ENCODE measurements at regions not wholly inside any gene's neighbourhood (a gene's known extent, or its start where the extent isn't known, plus 50 kb on each side); places are given as distances from the start of the nearest gene placed in this dataset.
A peak's percentile ranks its signal among the peaks of the same experiment; 100 is the strongest.

GRCh38 chr4:177220376-177220775 lies 89.3 kb upstream of the NEIL3 start:
- no peaks in the 10 kb centered on the region for H3K27me3 ChIP-seq (replicated peaks in 1 of 2; ENCODE audit: control insufficient read depth in 2 of 2, extremely low read depth in 1 of 2, insufficient read depth in 2 of 2, low read length in 1 of 2)
- H3K27ac ChIP-seq (ENCODE audit: low read length), result no peak overlapping the region
- peaks cover 2 to 6% of the 10 kb centered on the region in 2 donors for H3K27me3 Mint-ChIP-seq
- ChIA-PET POLR2A (no interaction called here), CTCF (no interaction called here)
- H3K4me3 ChIP-seq (ENCODE audit: control insufficient read depth in 1 of 2, extremely low read depth in 1 of 2, low read length in 1 of 2), result no peak overlapping the region
- H3K36me3 ChIP-seq (ENCODE audit: control insufficient read depth in 2 of 2, extremely low read depth in 1 of 2, insufficient read depth in 1 of 2, low read length in 1 of 2), result no peaks in the 10 kb centered on the region
- no peaks in the 10 kb centered on the region for H3K9me3 Mint-ChIP-seq
- no peaks in the 10 kb centered on the region for H3K4me1 ChIP-seq (ENCODE audit: control insufficient read depth in 1 of 2, extremely low read depth in 1 of 2, insufficient read depth in 2 of 2, low read length in 2 of 2)
- WGBS (ENCODE audit: insufficient coverage), result 74% methylated on average over 2 of the region's 4 CpGs
- H3K36me3 Mint-ChIP-seq, result no peaks in the 10 kb centered on the region
- H3K4me1 Mint-ChIP-seq, result no peaks in the 10 kb centered on the region
- H3K9me3 ChIP-seq, result no peaks in the 10 kb centered on the region
- H3K4me3 Mint-ChIP-seq, result no peak overlapping the region
- no peak overlapping the region for H3K27ac Mint-ChIP-seq
- DNase-seq, result no peak
- ATAC-seq (replicated peaks in 1 of 4), result no peak

- Histone ChIP-seq H3K9me3 (no peaks in the 10 kb centered on the region), H3K27me3 (replicated peaks in 1 of 2; ENCODE audit: control insufficient read depth in 2 of 2, extremely low read depth in 1 of 2, insufficient read depth in 2 of 2, low read length in 1 of 2) (no peaks in the 10 kb centered on the region), H3K27ac (ENCODE audit: low read length) (no peak overlapping the region), H3K36me3 (ENCODE audit: control insufficient read depth in 2 of 2, extremely low read depth in 1 of 2, insufficient read depth in 1 of 2, low read length in 1 of 2) (no peaks in the 10 kb centered on the region), H3K4me3 (ENCODE audit: control insufficient read depth in 1 of 2, extremely low read depth in 1 of 2, low read length in 1 of 2) (no peak overlapping the region), H3K4me1 (ENCODE audit: control insufficient read depth in 1 of 2, extremely low read depth in 1 of 2, insufficient read depth in 2 of 2, low read length in 2 of 2) (no peaks in the 10 kb centered on the region)
- CTCF ChIA-PET, result no interaction called here
- Mint-ChIP-seq H3K27me3 (peaks cover 2 to 5% of the 10 kb centered on the region in 2 donors), H3K36me3 (no peaks in the 10 kb centered on the region), H3K27ac (no peak overlapping the region), H3K9me3 (no peaks in the 10 kb centered on the region), H3K4me3 (no peak overlapping the region), H3K4me1 (no peaks in the 10 kb centered on the region)
- no peak for DNase-seq
- POLR2A ChIA-PET, result no interaction called here
- no CpG with 5 or more reads among the region's 2 CpGs for WGBS (ENCODE audit: insufficient coverage)
- no peak for ATAC-seq (replicated peaks in 1 of 4)
Observed at GRCh38 chr4:177222781-177223180, 86.9 kb upstream of the NEIL3 start.

- no peak overlapping the region for H3K4me3 ChIP-seq (ENCODE audit: control insufficient read depth in 1 of 2, extremely low read depth in 1 of 2, low read length in 1 of 2)
- WGBS (ENCODE audit: insufficient coverage), result 86% methylated on average over 1 of the region's 1 CpG
- DNase-seq (no peak), ATAC-seq (replicated peaks in 1 of 4) (no peak)
- ChIA-PET POLR2A (no interaction called here), CTCF (no interaction called here)
- Mint-ChIP-seq H3K36me3 (no peaks in the 10 kb centered on the region), H3K9me3 (no peaks in the 10 kb centered on the region), H3K4me1 (peaks cover 10 to 15% (median 14%) of the 10 kb centered on the region in 3 donors), H3K27ac (no peak overlapping the region), H3K4me3 (no peak overlapping the region), H3K27me3 (no peaks in the 10 kb centered on the region)
- H3K27me3 ChIP-seq (replicated peaks in 1 of 2; ENCODE audit: control insufficient read depth in 2 of 2, extremely low read depth in 1 of 2, insufficient read depth in 2 of 2, low read length in 1 of 2), result no peaks in the 10 kb centered on the region
- H3K36me3 ChIP-seq (ENCODE audit: control insufficient read depth in 2 of 2, extremely low read depth in 1 of 2, insufficient read depth in 1 of 2, low read length in 1 of 2), result no peaks in the 10 kb centered on the region
- H3K9me3 ChIP-seq, result no peaks in the 10 kb centered on the region
- peaks cover 0 to 4% of the 10 kb centered on the region in 2 experiments for H3K4me1 ChIP-seq (ENCODE audit: control insufficient read depth in 1 of 2, extremely low read depth in 1 of 2, insufficient read depth in 2 of 2, low read length in 2 of 2)
- H3K27ac ChIP-seq (ENCODE audit: low read length), result no peak overlapping the region
Observed at GRCh38 chr4:177225605-177226004, 84.1 kb upstream of the NEIL3 start.

- Mint-ChIP-seq H3K4me3 (no peak overlapping the region), H3K27ac (no peak overlapping the region), H3K36me3 (no peaks in the 10 kb centered on the region), H3K27me3 (no peaks in the 10 kb centered on the region), H3K9me3 (no peaks in the 10 kb centered on the region), H3K4me1 (peaks cover 10 to 15% (median 14%) of the 10 kb centered on the region in 3 donors)
- Histone ChIP-seq H3K4me3 (ENCODE audit: control insufficient read depth in 1 of 2, extremely low read depth in 1 of 2, low read length in 1 of 2) (no peak overlapping the region), H3K27me3 (replicated peaks in 1 of 2; ENCODE audit: control insufficient read depth in 2 of 2, extremely low read depth in 1 of 2, insufficient read depth in 2 of 2, low read length in 1 of 2) (no peaks in the 10 kb centered on the region), H3K36me3 (ENCODE audit: control insufficient read depth in 2 of 2, extremely low read depth in 1 of 2, insufficient read depth in 1 of 2, low read length in 1 of 2) (no peaks in the 10 kb centered on the region), H3K9me3 (no peaks in the 10 kb centered on the region), H3K4me1 (ENCODE audit: control insufficient read depth in 1 of 2, extremely low read depth in 1 of 2, insufficient read depth in 2 of 2, low read length in 2 of 2) (peaks cover 0 to 4% of the 10 kb centered on the region in 2 experiments), H3K27ac (ENCODE audit: low read length) (no peak overlapping the region)
- DNase-seq (no peak), ATAC-seq (replicated peaks in 1 of 4) (no peak)
- POLR2A ChIA-PET, result no interaction called here
- WGBS (ENCODE audit: insufficient coverage), result 95% methylated on average over 14 of the region's 21 CpGs
- CTCF ChIA-PET, result no interaction called here
Observed at GRCh38 chr4:177227636-177228035, 82.0 kb upstream of the NEIL3 start.

GRCh38 chr4:177228599-177228998 lies 81.1 kb upstream of the NEIL3 start:
- Mint-ChIP-seq H3K4me3 (peak overlapping the region; percentile 44 to 67 (median 55)), H3K36me3 (no peaks in the 10 kb centered on the region), H3K27me3 (no peaks in the 10 kb centered on the region), H3K9me3 (no peaks in the 10 kb centered on the region), H3K4me1 (peaks cover 10 to 15% (median 14%) of the 10 kb centered on the region in 3 donors), H3K27ac (no peak overlapping the region)
- DNase-seq (no peak), ATAC-seq (replicated peaks in 1 of 4) (no peak)
- 96% methylated on average over 3 of the region's 4 CpGs for WGBS (ENCODE audit: insufficient coverage)
- H3K27ac ChIP-seq (ENCODE audit: low read length), result no peak overlapping the region
- peak overlapping the region in 1 of 2 donors; percentile 4 for H3K4me3 ChIP-seq (ENCODE audit: control insufficient read depth in 1 of 2, extremely low read depth in 1 of 2, low read length in 1 of 2)
- H3K9me3 ChIP-seq, result no peaks in the 10 kb centered on the region
- H3K27me3 ChIP-seq (replicated peaks in 1 of 2; ENCODE audit: control insufficient read depth in 2 of 2, extremely low read depth in 1 of 2, insufficient read depth in 2 of 2, low read length in 1 of 2), result no peaks in the 10 kb centered on the region
- no peaks in the 10 kb centered on the region for H3K36me3 ChIP-seq (ENCODE audit: control insufficient read depth in 2 of 2, extremely low read depth in 1 of 2, insufficient read depth in 1 of 2, low read length in 1 of 2)
- POLR2A ChIA-PET, result interaction anchor here in 1 of 2 donors (0.6 kb wide), 1 partner anchor 23 kb away, joined by 3 read pairs; no protein-coding TSS in a partner anchor
- H3K4me1 ChIP-seq (ENCODE audit: control insufficient read depth in 1 of 2, extremely low read depth in 1 of 2, insufficient read depth in 2 of 2, low read length in 2 of 2), result peaks cover 0 to 4% of the 10 kb centered on the region in 2 experiments
- CTCF ChIA-PET, result no interaction called here

GRCh38 chr4:177229331-177229730 lies 80.3 kb upstream of the NEIL3 start:
- ChIA-PET CTCF (no interaction called here), POLR2A (interaction anchor here in 1 of 2 donors (0.6 kb wide), 1 partner anchor 24 kb away, joined by 3 read pairs; no protein-coding TSS in a partner anchor)
- Mint-ChIP-seq H3K27me3 (no peaks in the 10 kb centered on the region), H3K9me3 (no peaks in the 10 kb centered on the region), H3K27ac (no peak overlapping the region), H3K4me1 (peaks cover 10 to 15% (median 14%) of the 10 kb centered on the region in 3 donors), H3K36me3 (no peaks in the 10 kb centered on the region), H3K4me3 (peak overlapping the region; percentile 44 to 67 (median 55))
- no peak overlapping the region for H3K27ac ChIP-seq (ENCODE audit: low read length)
- peaks cover 0 to 4% of the 10 kb centered on the region in 2 experiments for H3K4me1 ChIP-seq (ENCODE audit: control insufficient read depth in 1 of 2, extremely low read depth in 1 of 2, insufficient read depth in 2 of 2, low read length in 2 of 2)
- H3K27me3 ChIP-seq (replicated peaks in 1 of 2; ENCODE audit: control insufficient read depth in 2 of 2, extremely low read depth in 1 of 2, insufficient read depth in 2 of 2, low read length in 1 of 2), result no peaks in the 10 kb centered on the region
- no peaks in the 10 kb centered on the region for H3K9me3 ChIP-seq
- peak overlapping the region; percentile 4 to 32 for H3K4me3 ChIP-seq (ENCODE audit: control insufficient read depth in 1 of 2, extremely low read depth in 1 of 2, low read length in 1 of 2)
- DNase-seq (no peak), ATAC-seq (replicated peaks in 1 of 4) (peak in 1 of 4 experiments; percentile 46)
- WGBS (ENCODE audit: insufficient coverage), result 27% methylated on average over 3 of the region's 7 CpGs
- H3K36me3 ChIP-seq (ENCODE audit: control insufficient read depth in 2 of 2, extremely low read depth in 1 of 2, insufficient read depth in 1 of 2, low read length in 1 of 2), result no peaks in the 10 kb centered on the region

- no peaks in the 10 kb centered on the region for H3K9me3 ChIP-seq
- POLR2A ChIA-PET, result no interaction called here
- H3K4me1 ChIP-seq (ENCODE audit: control insufficient read depth in 1 of 2, extremely low read depth in 1 of 2, insufficient read depth in 2 of 2, low read length in 2 of 2), result peaks cover 0 to 4% of the 10 kb centered on the region in 2 experiments
- CTCF ChIA-PET, result no interaction called here
- Mint-ChIP-seq H3K9me3 (no peaks in the 10 kb centered on the region), H3K4me1 (peaks cover 10 to 15% (median 14%) of the 10 kb centered on the region in 3 donors), H3K27ac (no peak overlapping the region), H3K4me3 (no peak overlapping the region), H3K36me3 (no peaks in the 10 kb centered on the region), H3K27me3 (no peaks in the 10 kb centered on the region)
- no peak overlapping the region for H3K27ac ChIP-seq (ENCODE audit: low read length)
- DNase-seq, result no peak
- no peaks in the 10 kb centered on the region for H3K36me3 ChIP-seq (ENCODE audit: control insufficient read depth in 2 of 2, extremely low read depth in 1 of 2, insufficient read depth in 1 of 2, low read length in 1 of 2)
- H3K4me3 ChIP-seq (ENCODE audit: control insufficient read depth in 1 of 2, extremely low read depth in 1 of 2, low read length in 1 of 2), result no peak overlapping the region
- H3K27me3 ChIP-seq (replicated peaks in 1 of 2; ENCODE audit: control insufficient read depth in 2 of 2, extremely low read depth in 1 of 2, insufficient read depth in 2 of 2, low read length in 1 of 2), result no peaks in the 10 kb centered on the region
- no peak for ATAC-seq (replicated peaks in 1 of 4)
Observed at GRCh38 chr4:177232473-177232872, 77.2 kb upstream of the NEIL3 start.
